GM12891 (cell line): ENCODE measurements at regions not wholly inside any gene's neighbourhood (a gene's known extent, or its start where the extent isn't known, plus 50 kb on each side); places are given as distances from the start of the nearest gene placed in this dataset.
"Not testable (repeated sequence)": the region's sequence is repeated elsewhere in the genome, so short reads cannot be mapped to it uniquely, and the experiment has no call there.

Experiments used
- DNase-seq: peaks from one replicate; pipeline ENCODE4 v3.0.0; 2011; ENCODE audit warnings: low spot score; ENCODE audit not compliant: insufficient read length
- FAIRE-seq: peaks from 2 replicates; lab custom pipeline; 2011; peaks lifted over from hg19 to GRCh38; lab: Jason Lieb, UNC
- PAX5 ChIP-seq: IDR thresholded peaks from 2 replicates; pipeline ENCODE4 v1.6.1; 2011; ENCODE audit warnings: low read length, moderate library complexity, mild to moderate bottlenecking; ENCODE audit not compliant: insufficient read depth, severe bottlenecking
- POLR2A ChIP-seq: IDR thresholded peaks from 2 replicates; pipeline ENCODE4 v1.6.1; 2011; ENCODE audit warnings: low read depth, low read length, control low read depth
- POLR2AphosphoS5 ChIP-seq: IDR thresholded peaks from 2 replicates; pipeline ENCODE4 v1.6.1; 2011; ENCODE audit warnings: low read depth, low read length, control low read depth
- POU2F2 ChIP-seq: IDR thresholded peaks from 2 replicates; pipeline ENCODE4 v1.6.1; 2011; ENCODE audit warnings: low read depth, mild to moderate bottlenecking, control low read depth, low read length, moderate library complexity
- SPI1 ChIP-seq: IDR thresholded peaks from 2 replicates; pipeline ENCODE4 v1.6.1; 2011; ENCODE audit warnings: low read depth, low read length, control low read depth
- TAF1 ChIP-seq: IDR thresholded peaks from 2 replicates; pipeline ENCODE4 v1.6.1; 2011; ENCODE audit warnings: low read depth, low read length, control low read depth

GRCh38 chrX:34509394-34509793, 147.7 kb downstream of the TMEM47 start:
- FAIRE-seq (no peak), DNase-seq (no peak)
- TF ChIP-seq POU2F2 (no peak), TAF1 (no peak), PAX5 (no peak), SPI1 (no peak), POLR2AphosphoS5 (no peak), POLR2A (no peak)

- TF ChIP-seq PAX5 (no peak), POU2F2 (no peak), POLR2AphosphoS5 (no peak), POLR2A (no peak), TAF1 (no peak), SPI1 (no peak)
- FAIRE-seq: no peak
- DNase-seq: no peak
These were observed 154.0 kb downstream of the TMEM47 start for GRCh38 chrX:34503119-34503518.

GRCh38 chrX:34493086-34493485, 164.0 kb downstream of the TMEM47 start:
- FAIRE-seq (no peak), DNase-seq (no peak)
- TF ChIP-seq PAX5: no peak

- FAIRE-seq: no peak
- DNase-seq: no peak
- TF ChIP-seq SPI1 (no peak), TAF1 (no peak), POLR2A (no peak), POLR2AphosphoS5 (no peak), PAX5 (no peak), POU2F2 (no peak)
These were observed 166.0 kb downstream of the TMEM47 start for GRCh38 chrX:34491126-34491525.

GRCh38 chrX:34487364-34487763, 169.7 kb downstream of the TMEM47 start:
- TF ChIP-seq POU2F2 (no peak), TAF1 (no peak), SPI1 (no peak), POLR2AphosphoS5 (no peak), POLR2A (no peak), PAX5 (no peak)
- FAIRE-seq (no peak), DNase-seq (no peak)

GRCh38 chrX:34483980-34484379, 173.1 kb downstream of the TMEM47 start:
- DNase-seq (no peak), FAIRE-seq (no peak)
- TF ChIP-seq POLR2AphosphoS5 (no peak), POLR2A (no peak), POU2F2 (no peak), SPI1 (no peak), TAF1 (no peak), PAX5 (no peak)

- TF ChIP-seq TAF1: no peak
- TF ChIP-seq POLR2AphosphoS5: no peak
- TF ChIP-seq POLR2A: no peak
- no peak for TF ChIP-seq PAX5
- no peak for TF ChIP-seq POU2F2
- no peak for TF ChIP-seq SPI1
- DNase-seq (no peak), FAIRE-seq (no peak)
These were observed 186.6 kb downstream of the TMEM47 start for GRCh38 chrX:34470507-34470906.

GRCh38 chrX:34467437-34467836, 189.6 kb downstream of the TMEM47 start:
- FAIRE-seq (no peak), DNase-seq (no peak)
- no peak for TF ChIP-seq TAF1
- no peak for TF ChIP-seq SPI1
- TF ChIP-seq PAX5: no peak
- no peak for TF ChIP-seq POU2F2
- no peak for TF ChIP-seq POLR2AphosphoS5
- no peak for TF ChIP-seq POLR2A

GRCh38 chrX:34463220-34463619, 193.9 kb downstream of the TMEM47 start:
- DNase-seq, FAIRE-seq: not testable (repeated sequence)

- DNase-seq, FAIRE-seq: not testable (repeated sequence)
These were observed 199.2 kb downstream of the TMEM47 start for GRCh38 chrX:34457850-34458249.

GRCh38 chrX:34437586-34437985, 219.5 kb downstream of the TMEM47 start:
- TF ChIP-seq PAX5: no peak
- TF ChIP-seq POU2F2: no peak
- TF ChIP-seq TAF1: no peak
- TF ChIP-seq SPI1: no peak
- no peak for TF ChIP-seq POLR2A
- no peak for TF ChIP-seq POLR2AphosphoS5
- FAIRE-seq: no peak
- no peak for DNase-seq
